ENCODE measurements at regions not wholly inside any gene's neighbourhood (a gene's known extent, or its start where the extent isn't known, plus 50 kb on each side); places are given as distances from the start of the nearest gene placed in this dataset.

- Histone ChIP-seq H3K9ac (ENCODE audit: insufficient read depth in 1 of 2, low read depth in 2 of 2, low read length in 2 of 2) (no peak overlapping the region), H3K4me1 (replicated peaks in 1 of 2; ENCODE audit: control insufficient read depth in 2 of 2, insufficient read depth in 2 of 2, low read length in 2 of 2) (no peaks in the 10 kb centered on the region), H3K79me2 (ENCODE audit: control insufficient read depth, insufficient read depth, low read length) (no peaks in the 10 kb centered on the region), H3K4me2 (ENCODE audit: insufficient read depth, low read length) (no peak overlapping the region), H3K9me1 (ENCODE audit: control insufficient read depth, insufficient read depth, low read length) (no peaks in the 10 kb centered on the region), H3K36me3 (ENCODE audit: control insufficient read depth, insufficient read depth, low read length) (no peaks in the 10 kb centered on the region), H4K20me1 (replicated peaks; ENCODE audit: control insufficient read depth, insufficient read depth, low read length) (no peaks in the 10 kb centered on the region), H3K9me3 (replicated peaks; ENCODE audit: control insufficient read depth, insufficient read depth, low read depth, low read length) (no peaks in the 10 kb centered on the region), H3K4me3 (no peak overlapping the region), H3K27me3 (ENCODE audit: control insufficient read depth in 2 of 2, insufficient read depth in 2 of 2, low read length in 2 of 2) (no peaks in the 10 kb centered on the region), H2AFZ (ENCODE audit: low read depth, low read length) (no peak overlapping the region), H3K27ac (ENCODE audit: extremely low read depth, low read depth, low read length) (no peak overlapping the region)
- no peak for FAIRE-seq
- DNase-seq (ENCODE audit: extremely low read depth in 1 of 4, low spot score in 3 of 4), result no peak
- in situ Hi-C loops (cut with MboI) (no loop called here), intact Hi-C loops (cut with micrococcal nuclease) (no loop called here)
- 0% methylated on average over 1 of the region's 1 CpG for WGBS (ENCODE audit: insufficient coverage, low coverage, missing lambda C conversion rate)
- ChIA-PET POLR2A (no interaction called here), CTCF (ENCODE audit: low intra/inter-chr PET ratio) (no interaction called here)
- BruUV-seq (replicated peaks), result no TSS peak
- TF ChIP-seq ELF1 (tag; IDR thresholded peaks at IDR 0.05), result no peak
- no peak for ATAC-seq
Observed at GRCh38 chr4:119765951-119766350, 137.3 kb upstream of the PDE5A start.

GRCh38 chr4:119765469-119765868 lies 136.9 kb upstream of the PDE5A start:
- H4K20me1 ChIP-seq (replicated peaks; ENCODE audit: control insufficient read depth, insufficient read depth, low read length), result no peaks in the 10 kb centered on the region
- H3K9me3 ChIP-seq (replicated peaks; ENCODE audit: control insufficient read depth, insufficient read depth, low read depth, low read length), result no peaks in the 10 kb centered on the region
- no peaks in the 10 kb centered on the region for H3K9me1 ChIP-seq (ENCODE audit: control insufficient read depth, insufficient read depth, low read length)
- H3K36me3 ChIP-seq (ENCODE audit: control insufficient read depth, insufficient read depth, low read length), result no peaks in the 10 kb centered on the region
- H3K9ac ChIP-seq (ENCODE audit: insufficient read depth in 1 of 2, low read depth in 2 of 2, low read length in 2 of 2), result no peak overlapping the region
- ChIA-PET POLR2A (no interaction called here), CTCF (ENCODE audit: low intra/inter-chr PET ratio) (no interaction called here)
- FAIRE-seq (no peak), DNase-seq (ENCODE audit: extremely low read depth in 1 of 4, low spot score in 3 of 4) (no peak), ATAC-seq (no peak)
- no peak overlapping the region for H3K4me3 ChIP-seq
- no peaks in the 10 kb centered on the region for H3K79me2 ChIP-seq (ENCODE audit: control insufficient read depth, insufficient read depth, low read length)
- intact Hi-C loops (cut with micrococcal nuclease), result no loop called here
- no peaks in the 10 kb centered on the region for H3K27me3 ChIP-seq (ENCODE audit: control insufficient read depth in 2 of 2, insufficient read depth in 2 of 2, low read length in 2 of 2)
- no peak overlapping the region for H3K27ac ChIP-seq (ENCODE audit: extremely low read depth, low read depth, low read length)
- 0% methylated on average over 1 of the region's 1 CpG for WGBS (ENCODE audit: insufficient coverage, low coverage, missing lambda C conversion rate)
- no peak overlapping the region for H2AFZ ChIP-seq (ENCODE audit: low read depth, low read length)
- no peaks in the 10 kb centered on the region for H3K4me1 ChIP-seq (replicated peaks in 1 of 2; ENCODE audit: control insufficient read depth in 2 of 2, insufficient read depth in 2 of 2, low read length in 2 of 2)
- BruUV-seq (replicated peaks), result no TSS peak
- in situ Hi-C loops (cut with MboI), result no loop called here
- TF ChIP-seq ZFP30 (CRISPR knock-in tag; IDR thresholded peaks at IDR 0.05; ENCODE audit: borderline replicate concordance) (no peak), SREBF1 (IDR thresholded peaks at IDR 0.05; ENCODE audit: borderline replicate concordance, low read depth, low read length) (no peak), SIN3A (IDR thresholded peaks at IDR 0.05; ENCODE audit: borderline replicate concordance in 2 of 2, control insufficient read depth in 1 of 2, low read depth in 2 of 2, low read length in 2 of 2) (no peak), BACH1 (tag; IDR thresholded peaks at IDR 0.05) (no peak), SMARCE1 (IDR thresholded peaks at IDR 0.05) (no peak), SUPT5H (IDR thresholded peaks at IDR 0.05) (no peak), CTCFL (IDR thresholded peaks at IDR 0.05; ENCODE audit: borderline replicate concordance, insufficient read depth, low read depth, low read length, poor library complexity, severe bottlenecking) (no peak)
- no peak overlapping the region for H3K4me2 ChIP-seq (ENCODE audit: insufficient read depth, low read length)

Data from K562 (cell line).